WTC11 (cell line): ENCODE measurements at regions not wholly inside any gene's neighbourhood (a gene's known extent, or its start where the extent isn't known, plus 50 kb on each side); places are given as distances from the start of the nearest gene placed in this dataset.

Source experiments
- ATAC-seq: fragments of 200-7000 bp; cut with Tn5 transposase; 2 replicates; pipeline ENCODE4 v1.10.0; 2021; ENCODE audit warnings: mild to moderate bottlenecking, moderate library complexity
- CTCF ChIA-PET: fragments of 300-600 bp; sonication (Branson Sonifier 250); formaldehyde crosslinking; loops from one replicate; lab custom pipeline; 2021; ENCODE audit warnings: antibody characterized with exemption; lab: Charles Lee
- POLR2A ChIA-PET: fragments of 350-600 bp; sonication (Branson Sonifier 250); formaldehyde crosslinking; loops from one replicate; lab custom pipeline; 2021; ENCODE audit warnings: antibody characterized with exemption; lab: Charles Lee
- DNase-seq: peaks from one replicate; pipeline ENCODE4 v3.0.0; 2021; ENCODE audit warnings: low spot score
- H3K27ac Mint-ChIP-seq: 2 replicates; pipeline ENCODE4 v1.8.0; 2021; ENCODE audit warnings: mixed read lengths
- H3K27me3 Mint-ChIP-seq: 2 replicates; pipeline ENCODE4 v1.8.0; 2021; ENCODE audit warnings: low read depth, mild to moderate bottlenecking, moderate library complexity, mixed read lengths
- H3K36me3 Mint-ChIP-seq: 2 replicates; pipeline ENCODE4 v1.8.0; 2021; ENCODE audit warnings: mixed read lengths
- H3K4me1 Mint-ChIP-seq: 2 replicates; pipeline ENCODE4 v1.8.0; 2022; ENCODE audit warnings: mixed read lengths
- H3K4me3 Mint-ChIP-seq: 2 replicates; pipeline ENCODE4 v1.8.0; 2021; ENCODE audit warnings: mild to moderate bottlenecking, moderate library complexity, mixed read lengths
- H3K9me3 Mint-ChIP-seq: 2 replicates; pipeline ENCODE4 v1.8.0; 2021; ENCODE audit warnings: mixed read lengths
- CBFB ChIP-seq: sonication (generic); formaldehyde crosslinking; IDR thresholded peaks from 2 replicates; pipeline ENCODE4 v1.8.1; 2022; ENCODE audit warnings: mild to moderate bottlenecking, low read depth, missing genetic modification reagents
- FOXK1 ChIP-seq: sonication (generic); formaldehyde crosslinking; IDR thresholded peaks from 2 replicates; pipeline ENCODE4 v1.8.0; 2022; ENCODE audit warnings: mild to moderate bottlenecking, moderate library complexity, missing genetic modification reagents
- GRHL2 ChIP-seq: fragments of 250-450 bp; sonication (Bioruptor Pico); IDR thresholded peaks from 2 replicates; pipeline ENCODE4 v1.8.0; 2022; ENCODE audit warnings: mild to moderate bottlenecking, moderate library complexity; ENCODE audit not compliant: insufficient replicate concordance, severe bottlenecking
- IRF2 ChIP-seq: sonication (generic); formaldehyde crosslinking; IDR thresholded peaks from 2 replicates; pipeline ENCODE4 v1.8.0; 2022; ENCODE audit warnings: low read depth, missing genetic modification reagents, borderline replicate concordance
- NR1H2 ChIP-seq: sonication (generic); formaldehyde crosslinking; IDR thresholded peaks from 2 replicates; pipeline ENCODE4 v1.9.0; 2021; ENCODE audit warnings: mild to moderate bottlenecking, moderate library complexity, missing genetic modification reagents
- NR3C1 ChIP-seq: sonication (generic); formaldehyde crosslinking; conservative IDR thresholded peaks from 2 replicates; pipeline ENCODE4 v1.8.1; 2023; ENCODE audit warnings: low read depth, mild to moderate bottlenecking, missing genetic modification reagents
- PRDM15 ChIP-seq: sonication (generic); formaldehyde crosslinking; IDR thresholded peaks from 2 replicates; pipeline ENCODE4 v1.8.0; 2022; ENCODE audit warnings: missing genetic modification reagents
- SMAD3 ChIP-seq: sonication (generic); formaldehyde crosslinking; IDR thresholded peaks from 2 replicates; pipeline ENCODE4 v1.8.0; 2022; ENCODE audit warnings: missing genetic modification reagents, mild to moderate bottlenecking, borderline replicate concordance
- ZNF138 ChIP-seq: sonication (generic); formaldehyde crosslinking; conservative IDR thresholded peaks from 2 replicates; pipeline ENCODE4 v1.8.1; 2022; ENCODE audit warnings: mild to moderate bottlenecking, moderate library complexity, missing genetic modification reagents
- ZNF263 ChIP-seq: sonication (generic); formaldehyde crosslinking; IDR thresholded peaks from 2 replicates; pipeline ENCODE4 v1.8.1; 2022; ENCODE audit warnings: low read depth, mild to moderate bottlenecking, moderate library complexity, missing genetic modification reagents
- ZNF281 ChIP-seq: sonication (generic); formaldehyde crosslinking; IDR thresholded peaks from 2 replicates; pipeline ENCODE4 v1.8.0; 2023; ENCODE audit warnings: mild to moderate bottlenecking, missing genetic modification reagents
- ZNF532 ChIP-seq: fragments of 250-450 bp; sonication (Bioruptor Pico); IDR thresholded peaks from 2 replicates; pipeline ENCODE4 v1.9.0; 2021; ENCODE audit warnings: mild to moderate bottlenecking, borderline replicate concordance
- TF ChIP-seq, protein P1 (sequence below): sonication (generic); formaldehyde crosslinking; IDR thresholded peaks from 2 replicates; pipeline ENCODE4 v1.8.1; 2022; ENCODE audit warnings: mild to moderate bottlenecking, missing genetic modification reagents, moderate library complexity, borderline replicate concordance
- TF ChIP-seq, protein P2 (sequence below): fragments of 200-600 bp; IDR thresholded peaks from 2 replicates; pipeline ENCODE4 v1.8.0; 2022; ENCODE audit warnings: antibody characterized with exemption
- TF ChIP-seq, protein P3 (sequence below): fragments of 250-450 bp; sonication (Bioruptor Pico); IDR thresholded peaks from 2 replicates; pipeline ENCODE4 v1.9.0; 2021; ENCODE audit warnings: mild to moderate bottlenecking

- TF ChIP-seq PRDM15: no peak
- TF ChIP-seq, protein P1, sequence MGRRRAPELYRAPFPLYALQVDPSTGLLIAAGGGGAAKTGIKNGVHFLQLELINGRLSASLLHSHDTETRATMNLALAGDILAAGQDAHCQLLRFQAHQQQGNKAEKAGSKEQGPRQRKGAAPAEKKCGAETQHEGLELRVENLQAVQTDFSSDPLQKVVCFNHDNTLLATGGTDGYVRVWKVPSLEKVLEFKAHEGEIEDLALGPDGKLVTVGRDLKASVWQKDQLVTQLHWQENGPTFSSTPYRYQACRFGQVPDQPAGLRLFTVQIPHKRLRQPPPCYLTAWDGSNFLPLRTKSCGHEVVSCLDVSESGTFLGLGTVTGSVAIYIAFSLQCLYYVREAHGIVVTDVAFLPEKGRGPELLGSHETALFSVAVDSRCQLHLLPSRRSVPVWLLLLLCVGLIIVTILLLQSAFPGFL (CRISPR knock-in tag): no peak
- no peak for TF ChIP-seq SMAD3
- no peak for TF ChIP-seq CBFB (CRISPR knock-in tag)
- no peak for TF ChIP-seq ZNF281 (CRISPR knock-in tag)
- TF ChIP-seq FOXK1 (CRISPR knock-in tag): no peak
- no peak for TF ChIP-seq GRHL2 (CRISPR knock-in tag)
Measured at GRCh38 chr5:103834216-103834615, 271.6 kb upstream of the NUDT12 start (continued).

GRCh38 chr5:103829585-103829984 is 267.0 kb upstream of the NUDT12 start:
- Mint-ChIP-seq H3K4me1 (no peaks in the 10 kb centered on the region), H3K36me3 (no peaks in the 10 kb centered on the region), H3K9me3 (peaks cover 16% of the 10 kb centered on the region), H3K27ac (no peak overlapping the region), H3K27me3 (no peaks in the 10 kb centered on the region), H3K4me3 (no peak overlapping the region)
- ChIA-PET CTCF (interaction anchor here (0.6 to 1.0 kb wide), 3 partner anchors 13 to 91 kb away, joined by 3 to 4 read pairs (median 4); no protein-coding TSS in a partner anchor), POLR2A (no interaction called here)
- DNase-seq: peak; percentile 68
- no peak for TF ChIP-seq ZNF263 (CRISPR knock-in tag)
- TF ChIP-seq, protein P2, sequence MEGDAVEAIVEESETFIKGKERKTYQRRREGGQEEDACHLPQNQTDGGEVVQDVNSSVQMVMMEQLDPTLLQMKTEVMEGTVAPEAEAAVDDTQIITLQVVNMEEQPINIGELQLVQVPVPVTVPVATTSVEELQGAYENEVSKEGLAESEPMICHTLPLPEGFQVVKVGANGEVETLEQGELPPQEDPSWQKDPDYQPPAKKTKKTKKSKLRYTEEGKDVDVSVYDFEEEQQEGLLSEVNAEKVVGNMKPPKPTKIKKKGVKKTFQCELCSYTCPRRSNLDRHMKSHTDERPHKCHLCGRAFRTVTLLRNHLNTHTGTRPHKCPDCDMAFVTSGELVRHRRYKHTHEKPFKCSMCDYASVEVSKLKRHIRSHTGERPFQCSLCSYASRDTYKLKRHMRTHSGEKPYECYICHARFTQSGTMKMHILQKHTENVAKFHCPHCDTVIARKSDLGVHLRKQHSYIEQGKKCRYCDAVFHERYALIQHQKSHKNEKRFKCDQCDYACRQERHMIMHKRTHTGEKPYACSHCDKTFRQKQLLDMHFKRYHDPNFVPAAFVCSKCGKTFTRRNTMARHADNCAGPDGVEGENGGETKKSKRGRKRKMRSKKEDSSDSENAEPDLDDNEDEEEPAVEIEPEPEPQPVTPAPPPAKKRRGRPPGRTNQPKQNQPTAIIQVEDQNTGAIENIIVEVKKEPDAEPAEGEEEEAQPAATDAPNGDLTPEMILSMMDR: peak; percentile 73
- no peak for ATAC-seq

DNA sequence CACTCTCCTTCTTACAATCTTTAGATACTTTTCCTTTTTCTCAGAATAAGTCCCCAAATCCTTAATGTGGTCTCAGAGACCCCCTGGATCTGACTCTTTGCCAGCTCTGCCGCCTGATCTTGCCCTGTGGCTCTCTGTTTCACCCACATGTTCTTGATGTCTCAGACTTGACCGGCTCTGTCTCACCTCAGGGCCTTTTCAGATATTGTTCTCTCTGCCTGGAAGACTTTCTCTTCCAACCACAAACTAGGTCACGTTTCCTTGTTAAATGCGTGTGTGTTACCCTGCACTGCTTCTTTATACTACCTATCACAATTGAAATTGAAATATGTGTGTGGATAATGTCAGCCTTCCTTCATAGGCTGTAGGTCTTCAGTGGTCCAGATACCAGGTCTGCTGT is 265.4 kb upstream of the NUDT12 start:
- Mint-ChIP-seq H3K36me3 (no peaks in the 10 kb centered on the region), H3K4me1 (no peaks in the 10 kb centered on the region), H3K9me3 (peaks cover 16% of the 10 kb centered on the region), H3K27me3 (no peaks in the 10 kb centered on the region), H3K4me3 (no peak overlapping the region), H3K27ac (no peak overlapping the region)
- DNase-seq (no peak), ATAC-seq (no peak)
- ChIA-PET POLR2A (no interaction called here), CTCF (no interaction called here)
- TF ChIP-seq, protein P3, sequence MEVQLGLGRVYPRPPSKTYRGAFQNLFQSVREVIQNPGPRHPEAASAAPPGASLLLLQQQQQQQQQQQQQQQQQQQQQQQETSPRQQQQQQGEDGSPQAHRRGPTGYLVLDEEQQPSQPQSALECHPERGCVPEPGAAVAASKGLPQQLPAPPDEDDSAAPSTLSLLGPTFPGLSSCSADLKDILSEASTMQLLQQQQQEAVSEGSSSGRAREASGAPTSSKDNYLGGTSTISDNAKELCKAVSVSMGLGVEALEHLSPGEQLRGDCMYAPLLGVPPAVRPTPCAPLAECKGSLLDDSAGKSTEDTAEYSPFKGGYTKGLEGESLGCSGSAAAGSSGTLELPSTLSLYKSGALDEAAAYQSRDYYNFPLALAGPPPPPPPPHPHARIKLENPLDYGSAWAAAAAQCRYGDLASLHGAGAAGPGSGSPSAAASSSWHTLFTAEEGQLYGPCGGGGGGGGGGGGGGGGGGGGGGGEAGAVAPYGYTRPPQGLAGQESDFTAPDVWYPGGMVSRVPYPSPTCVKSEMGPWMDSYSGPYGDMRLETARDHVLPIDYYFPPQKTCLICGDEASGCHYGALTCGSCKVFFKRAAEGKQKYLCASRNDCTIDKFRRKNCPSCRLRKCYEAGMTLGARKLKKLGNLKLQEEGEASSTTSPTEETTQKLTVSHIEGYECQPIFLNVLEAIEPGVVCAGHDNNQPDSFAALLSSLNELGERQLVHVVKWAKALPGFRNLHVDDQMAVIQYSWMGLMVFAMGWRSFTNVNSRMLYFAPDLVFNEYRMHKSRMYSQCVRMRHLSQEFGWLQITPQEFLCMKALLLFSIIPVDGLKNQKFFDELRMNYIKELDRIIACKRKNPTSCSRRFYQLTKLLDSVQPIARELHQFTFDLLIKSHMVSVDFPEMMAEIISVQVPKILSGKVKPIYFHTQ: no peak
- TF ChIP-seq NR3C1 (CRISPR knock-in tag) (no peak), ZNF532 (CRISPR knock-in tag) (no peak), IRF2 (no peak), NR1H2 (CRISPR knock-in tag) (no peak), ZNF138 (no peak), CBFB (CRISPR knock-in tag) (no peak)
